ENCODE measurements at regions not wholly inside any gene's neighbourhood (a gene's known extent, or its start where the extent isn't known, plus 50 kb on each side); places are given as distances from the start of the nearest gene placed in this dataset.

DNA sequence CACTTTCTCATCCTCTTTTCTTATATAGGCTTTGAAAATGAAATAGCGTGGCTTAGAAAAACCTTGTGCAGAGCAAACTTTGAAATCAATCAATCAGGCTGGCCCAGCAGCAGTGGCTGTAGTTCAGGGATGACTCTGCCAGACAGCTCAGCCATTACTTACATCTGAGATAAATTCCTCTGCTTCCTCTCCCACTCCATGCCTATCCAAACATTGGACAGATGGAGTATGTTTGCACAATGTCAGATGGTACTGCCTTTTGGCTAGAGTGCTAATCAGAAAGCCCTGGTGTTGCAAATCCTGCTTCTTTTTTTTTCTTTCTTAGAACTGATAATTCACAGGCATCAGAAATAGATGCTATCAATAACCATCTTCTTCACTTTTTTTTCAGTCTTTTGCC, 1065.1 kb downstream of the AGBL1 start:
- TF ChIP-seq, protein P1, sequence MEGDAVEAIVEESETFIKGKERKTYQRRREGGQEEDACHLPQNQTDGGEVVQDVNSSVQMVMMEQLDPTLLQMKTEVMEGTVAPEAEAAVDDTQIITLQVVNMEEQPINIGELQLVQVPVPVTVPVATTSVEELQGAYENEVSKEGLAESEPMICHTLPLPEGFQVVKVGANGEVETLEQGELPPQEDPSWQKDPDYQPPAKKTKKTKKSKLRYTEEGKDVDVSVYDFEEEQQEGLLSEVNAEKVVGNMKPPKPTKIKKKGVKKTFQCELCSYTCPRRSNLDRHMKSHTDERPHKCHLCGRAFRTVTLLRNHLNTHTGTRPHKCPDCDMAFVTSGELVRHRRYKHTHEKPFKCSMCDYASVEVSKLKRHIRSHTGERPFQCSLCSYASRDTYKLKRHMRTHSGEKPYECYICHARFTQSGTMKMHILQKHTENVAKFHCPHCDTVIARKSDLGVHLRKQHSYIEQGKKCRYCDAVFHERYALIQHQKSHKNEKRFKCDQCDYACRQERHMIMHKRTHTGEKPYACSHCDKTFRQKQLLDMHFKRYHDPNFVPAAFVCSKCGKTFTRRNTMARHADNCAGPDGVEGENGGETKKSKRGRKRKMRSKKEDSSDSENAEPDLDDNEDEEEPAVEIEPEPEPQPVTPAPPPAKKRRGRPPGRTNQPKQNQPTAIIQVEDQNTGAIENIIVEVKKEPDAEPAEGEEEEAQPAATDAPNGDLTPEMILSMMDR (IDR thresholded peaks at IDR 0.05), result no peak
- DNase-seq (ENCODE audit: low spot score) (no peak), ATAC-seq (ENCODE audit: low FRiP score) (no peak)

DNA sequence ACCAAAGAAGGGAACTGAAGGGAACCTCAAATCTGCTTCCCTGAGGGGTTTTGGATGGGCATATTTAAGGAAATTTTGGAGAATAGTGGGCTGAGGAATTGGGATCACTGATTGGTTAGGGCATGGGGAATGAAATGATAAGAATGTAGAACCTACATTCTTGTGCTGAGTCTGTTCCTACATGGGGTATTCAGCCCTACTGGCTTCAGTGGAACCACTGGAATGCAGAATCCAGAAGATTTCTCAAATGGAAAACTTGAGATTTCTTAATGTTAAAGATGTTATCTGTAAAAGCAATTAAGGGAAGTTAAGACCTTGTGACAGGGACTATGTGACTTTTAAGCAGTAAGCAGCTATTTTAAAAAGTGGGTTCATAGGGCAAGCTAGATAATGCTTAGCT, 1062.4 kb downstream of the AGBL1 start:
- TF ChIP-seq, protein P1 (IDR thresholded peaks at IDR 0.05), result no peak
- DNase-seq (ENCODE audit: low spot score), result no peak
- no peak for ATAC-seq (ENCODE audit: low FRiP score)

DNA sequence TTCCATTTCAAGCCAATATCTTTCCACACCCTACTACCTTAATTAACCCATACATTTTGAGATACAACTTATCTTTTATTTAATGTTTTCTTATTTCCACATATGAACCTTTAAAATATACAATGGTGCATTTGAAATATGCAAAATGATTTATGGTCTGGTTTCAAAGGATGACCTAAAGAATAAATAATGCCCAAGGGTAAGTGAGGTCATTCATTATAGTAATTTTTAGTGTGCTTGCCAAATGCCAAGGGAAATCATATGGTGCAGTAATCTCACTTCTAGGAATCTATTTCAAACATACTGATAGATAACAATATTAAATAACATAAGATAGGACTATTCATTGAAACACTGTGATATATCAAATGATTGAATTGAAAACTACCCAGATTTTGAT, 1055.4 kb downstream of the AGBL1 start:
- TF ChIP-seq, protein P1 (IDR thresholded peaks at IDR 0.05), result no peak
- DNase-seq (ENCODE audit: low spot score), result no peak
- ATAC-seq (ENCODE audit: low FRiP score), result no peak

DNA sequence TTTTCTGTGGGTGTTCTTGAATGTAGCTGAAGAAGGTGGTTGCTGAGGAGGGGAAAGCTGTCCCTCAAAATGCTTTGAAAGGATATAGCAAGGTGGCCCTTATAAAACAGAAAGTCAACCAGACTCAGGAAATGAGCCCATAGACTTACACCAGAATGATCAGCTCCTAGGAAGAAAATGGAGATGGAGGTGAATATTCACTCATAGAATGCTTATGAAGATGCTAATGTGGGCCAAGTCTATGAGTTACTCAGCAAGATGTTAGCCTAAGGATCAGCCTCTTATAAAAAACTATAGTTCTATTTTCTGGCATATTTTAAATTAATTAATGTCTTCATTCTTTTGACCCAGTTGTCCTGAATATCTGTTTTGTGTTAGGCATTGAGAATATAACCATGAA, 1054.0 kb downstream of the AGBL1 start:
- no peak for ATAC-seq (ENCODE audit: low FRiP score)
- TF ChIP-seq, protein P1 (IDR thresholded peaks at IDR 0.05), result no peak

DNA sequence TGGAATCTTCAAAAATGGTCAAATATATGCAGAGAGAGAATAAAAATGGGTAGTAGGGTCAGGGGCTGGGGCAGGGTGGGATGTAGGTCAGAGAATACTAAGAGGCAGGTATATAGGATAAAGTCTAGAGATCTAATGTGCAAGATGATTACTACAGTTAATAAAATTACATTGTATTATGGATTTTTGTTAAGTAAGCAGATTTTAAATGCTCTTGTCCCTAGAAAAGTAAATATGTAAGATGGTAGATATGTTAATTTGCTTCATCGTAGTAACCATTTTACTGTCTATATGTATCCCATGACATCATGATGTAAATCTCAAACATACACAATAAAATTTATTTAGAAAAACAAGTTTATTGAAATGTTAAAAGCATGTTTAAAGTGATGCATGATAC, 1051.4 kb downstream of the AGBL1 start:
- TF ChIP-seq, protein P1 (IDR thresholded peaks at IDR 0.05), result no peak
- ATAC-seq (ENCODE audit: low FRiP score), result no peak

More for the DNA sequence above, 1054.0 kb downstream of the AGBL1 start:
- no peak for DNase-seq (ENCODE audit: low spot score)

DNA sequence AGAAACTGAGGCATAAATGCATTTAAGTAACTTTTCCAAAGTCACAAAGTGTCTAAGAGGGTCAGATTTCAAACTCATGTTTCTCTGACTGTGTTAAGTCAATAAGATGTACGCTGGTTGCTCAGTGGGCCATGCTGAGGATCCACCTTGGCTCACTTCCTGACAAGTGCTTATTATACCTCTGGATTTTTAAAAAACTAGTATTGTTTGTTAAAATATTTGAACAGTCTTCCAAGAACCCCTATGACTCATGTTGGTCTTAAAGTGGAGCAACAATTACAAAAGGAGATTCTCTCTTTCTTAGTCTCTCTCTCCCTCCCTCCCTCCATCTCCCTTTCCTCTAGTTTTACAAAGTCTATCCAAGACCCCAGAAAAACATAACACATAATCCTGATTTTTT, 1050.2 kb downstream of the AGBL1 start:
- no peak for DNase-seq (ENCODE audit: low spot score)
- ATAC-seq (ENCODE audit: low FRiP score), result no peak
- TF ChIP-seq, protein P1 (IDR thresholded peaks at IDR 0.05), result no peak

More for the DNA sequence above, 1051.4 kb downstream of the AGBL1 start:
- no peak for DNase-seq (ENCODE audit: low spot score)

DNA sequence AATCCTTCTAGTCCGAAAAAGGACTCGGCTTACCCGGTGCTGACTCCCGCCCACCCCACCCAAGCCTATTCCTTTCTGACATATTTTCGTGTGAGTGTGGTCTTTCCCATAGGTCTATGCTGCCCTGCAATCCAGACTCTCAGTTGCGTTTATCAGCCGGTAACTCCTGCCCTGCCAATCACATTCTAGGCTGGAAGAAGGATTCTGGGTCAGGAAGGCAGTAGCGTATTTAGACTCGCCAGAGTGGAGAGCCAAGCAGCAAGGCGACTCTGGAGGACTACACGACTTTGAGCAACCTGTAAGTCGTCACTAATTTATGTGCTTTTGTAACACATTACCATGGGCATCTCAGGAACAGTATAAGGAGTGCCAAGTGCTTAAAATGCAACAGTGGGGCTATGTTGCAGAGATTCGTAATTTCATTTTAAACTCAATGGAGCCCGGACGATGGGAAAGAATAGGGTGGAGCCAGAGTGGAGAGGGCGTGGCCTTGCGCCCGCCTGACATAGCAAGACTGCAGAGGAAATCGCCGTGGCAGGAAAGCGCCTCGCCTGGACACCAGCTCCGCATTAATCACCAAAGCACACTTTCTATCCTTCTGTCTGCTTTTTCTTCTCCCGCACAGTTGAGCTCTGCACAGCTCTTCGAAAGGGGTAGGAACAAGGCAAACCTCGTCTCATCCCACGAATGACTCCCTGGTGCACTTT, 1044.2 kb downstream of the AGBL1 start:
- ATAC-seq (ENCODE audit: low FRiP score) (no peak), DNase-seq (ENCODE audit: low spot score) (no peak)
- TF ChIP-seq, protein P1 (IDR thresholded peaks at IDR 0.05), result no peak

All from omental fat pad (tissue), 3 donors.